GM12878 (cell line): ENCODE measurements at regions not wholly inside any gene's neighbourhood (a gene's known extent, or its start where the extent isn't known, plus 50 kb on each side); places are given as distances from the start of the nearest gene placed in this dataset.
"Not testable (repeated sequence)": the region's sequence is repeated elsewhere in the genome, so short reads cannot be mapped to it uniquely, and the experiment has no call there.

Experiments used
- CTCF ChIP-seq, 3 experiments: IDR thresholded peaks in 2 of 3; conservative IDR thresholded peaks in 1 of 3; 2 replicates each; pipeline ENCODE4 v1.5.1; 2011; ENCODE audit warnings: low read depth in 3 of 3, low read length in 3 of 3, mild to moderate bottlenecking in 3 of 3, control low read depth in 2 of 3, moderate library complexity in 2 of 3, inconsistent platforms in 1 of 3, mixed read lengths in 1 of 3; ENCODE audit not compliant: control insufficient read depth in 2 of 3, insufficient read depth in 1 of 3; ENCODE audit errors: extremely low read depth in 1 of 3
- EP300 ChIP-seq, 2 experiments: fragments of 150-350 bp in 1 of 2; IDR thresholded peaks; 2 replicates each; pipeline ENCODE4 v1.6.1; 2011 to 2012; ENCODE audit warnings: low read depth in 2 of 2, low read length in 2 of 2, borderline replicate concordance in 1 of 2, improper control_type of control experiment in 1 of 2, inconsistent platforms in 1 of 2; ENCODE audit not compliant: control insufficient read depth in 1 of 2
- ETV6 ChIP-seq, 2 experiments: fragments of 450-650 bp in 1 of 2; IDR thresholded peaks in 1 of 2; conservative IDR thresholded peaks in 1 of 2; 2 replicates each; pipeline ENCODE4 v1.6.1; 2014; ENCODE audit warnings: antibody characterized with exemption in 1 of 2, borderline replicate concordance in 1 of 2, low read depth in 1 of 2, mild to moderate bottlenecking in 1 of 2, moderate library complexity in 1 of 2
- IRF5 ChIP-seq: fragments of 450-650 bp; IDR thresholded peaks from 2 replicates; pipeline ENCODE4 v1.6.1; 2017; ENCODE audit warnings: borderline replicate concordance
- JUND ChIP-seq: IDR thresholded peaks from 2 replicates; pipeline ENCODE4 v1.6.1; 2012; ENCODE audit warnings: low read depth, mild to moderate bottlenecking, low read length, improper control_type of control experiment, moderate library complexity
- NR2C2 ChIP-seq: IDR thresholded peaks from 2 replicates; pipeline ENCODE4 v1.6.1; 2011; ENCODE audit warnings: borderline replicate concordance, low read depth; ENCODE audit not compliant: control insufficient read depth, insufficient read length
- NR2F1 ChIP-seq: fragments of 450-650 bp; conservative IDR thresholded peaks from 2 replicates; pipeline ENCODE4 v1.6.1; 2017; ENCODE audit warnings: mild to moderate bottlenecking
- POLR2A ChIP-seq: IDR thresholded peaks from 2 replicates; pipeline ENCODE4 v1.6.1; 2011; ENCODE audit warnings: low read depth, mild to moderate bottlenecking, low read length
- POLR2AphosphoS5 ChIP-seq: IDR thresholded peaks from 2 replicates; pipeline ENCODE4 v1.6.1; 2011; ENCODE audit warnings: mild to moderate bottlenecking, low read length, inconsistent platforms
- RB1 ChIP-seq: fragments of 450-650 bp; formaldehyde crosslinking; IDR thresholded peaks from 2 replicates; pipeline ENCODE4 v1.6.1; 2017; ENCODE audit warnings: mild to moderate bottlenecking, borderline replicate concordance
- SMC3 ChIP-seq: IDR thresholded peaks from 2 replicates; pipeline ENCODE4 v1.6.1; 2011; ENCODE audit warnings: low read length, improper control_type of control experiment, borderline replicate concordance

GRCh38 chr21:10413247-10414120 lies 107.9 kb upstream of the TPTE start:
- not testable (repeated sequence) for TF ChIP-seq CTCF (IDR thresholded peaks at IDR 0.05 in 2 of 3, conservative IDR thresholded peaks at IDR 0.05 in 1 of 3; ENCODE audit: control insufficient read depth in 2 of 3, extremely low read depth in 1 of 3, insufficient read depth in 1 of 3, low read depth in 3 of 3, low read length in 3 of 3); IRF5; RB1; JUND; SMC3; POLR2AphosphoS5; NR2C2; POLR2A; EP300 (IDR thresholded peaks at IDR 0.05; ENCODE audit: borderline replicate concordance in 1 of 2, control insufficient read depth in 1 of 2, low read depth in 2 of 2, low read length in 2 of 2); NR2F1; ETV6 (conservative IDR thresholded peaks at IDR 0.05 in 1 of 2, IDR thresholded peaks at IDR 0.05 in 1 of 2; ENCODE audit: borderline replicate concordance in 1 of 2, low read depth in 1 of 2)
